H9 (cell line): ENCODE measurements at regions not wholly inside any gene's neighbourhood (a gene's known extent, or its start where the extent isn't known, plus 50 kb on each side); places are given as distances from the start of the nearest gene placed in this dataset.

ENCODE experiments used
- DNase-seq: peaks from one replicate; pipeline ENCODE4 v3.0.0-alpha.2; 2017
- H2AFZ ChIP-seq: one replicate; pipeline ENCODE4 v1.6.1; 2013; ENCODE audit warnings: mild to moderate bottlenecking, low read length, control low read depth, moderate library complexity
- H2AK5ac ChIP-seq: 2 replicates; pipeline ENCODE4 v1.6.1; 2013; ENCODE audit warnings: low read length, control low read depth, mixed read lengths; ENCODE audit not compliant: insufficient read length
- H2BK120ac ChIP-seq: one replicate; pipeline ENCODE4 v1.6.1; 2013; ENCODE audit warnings: low read depth, mild to moderate bottlenecking, low read length, control low read depth, inconsistent platforms; ENCODE audit not compliant: poor library complexity, severe bottlenecking
- H2BK12ac ChIP-seq: 2 replicates; pipeline ENCODE4 v1.6.1; 2013; ENCODE audit warnings: low read length, control low read depth, mixed read lengths, low read depth; ENCODE audit not compliant: insufficient read length
- H2BK15ac ChIP-seq: 2 replicates; pipeline ENCODE4 v1.6.1; 2013; ENCODE audit warnings: low read depth, low read length, control low read depth
- H2BK20ac ChIP-seq: one replicate; pipeline ENCODE4 v1.6.1; 2013; ENCODE audit warnings: low read depth, mild to moderate bottlenecking, low read length, control low read depth, inconsistent platforms; ENCODE audit not compliant: poor library complexity, severe bottlenecking
- H2BK5ac ChIP-seq: 2 replicates; pipeline ENCODE4 v1.6.1; 2013; ENCODE audit warnings: low read length, control low read depth, mixed read lengths; ENCODE audit not compliant: insufficient read length
- H3K14ac ChIP-seq: 2 replicates; pipeline ENCODE4 v1.6.1; 2013; ENCODE audit warnings: low read length, control low read depth; ENCODE audit not compliant: insufficient read depth
- H3K18ac ChIP-seq: 2 replicates; pipeline ENCODE4 v1.6.1; 2013; ENCODE audit warnings: low read depth, mild to moderate bottlenecking, mixed read lengths, low read length, control low read depth; ENCODE audit not compliant: insufficient read length
- H3K23ac ChIP-seq: 2 replicates; pipeline ENCODE4 v1.6.1; 2013; ENCODE audit warnings: low read length, control low read depth, mixed read lengths, low read depth; ENCODE audit not compliant: insufficient read length
- H3K23me2 ChIP-seq: 2 replicates; pipeline ENCODE4 v1.6.1; 2013; ENCODE audit warnings: low read depth, mild to moderate bottlenecking, mixed read lengths, low read length, control low read depth; ENCODE audit not compliant: insufficient read length, poor library complexity, severe bottlenecking
- H3K27ac ChIP-seq: 2 replicates; pipeline ENCODE4 v1.5.1; 2013; ENCODE audit warnings: low read length, control low read depth, mixed read lengths, low read depth; ENCODE audit not compliant: insufficient read length
- H3K27me3 ChIP-seq: 2 replicates; pipeline ENCODE4 v1.6.1; 2013; ENCODE audit warnings: low read length, control low read depth, inconsistent platforms; ENCODE audit not compliant: insufficient read depth
- H3K4ac ChIP-seq: 2 replicates; pipeline ENCODE4 v1.6.1; 2013; ENCODE audit warnings: low read depth, mild to moderate bottlenecking, control low read depth, inconsistent platforms, low read length, moderate library complexity
- H3K4me1 ChIP-seq: 2 replicates; pipeline ENCODE4 v1.6.1; 2013; ENCODE audit warnings: low read length, control low read depth, inconsistent platforms; ENCODE audit not compliant: insufficient read depth
- H3K4me2 ChIP-seq: 2 replicates; pipeline ENCODE4 v1.6.1; 2013; ENCODE audit warnings: low read length, control low read depth, mixed read lengths; ENCODE audit not compliant: insufficient read length, insufficient read depth
- H3K56ac ChIP-seq: 2 replicates; pipeline ENCODE4 v1.6.1; 2013; ENCODE audit warnings: low read depth, mild to moderate bottlenecking, mixed read lengths, low read length, control low read depth; ENCODE audit not compliant: insufficient read length
- H3K79me1 ChIP-seq: 2 replicates; pipeline ENCODE4 v1.6.1; 2013; ENCODE audit warnings: low read depth, mild to moderate bottlenecking, moderate library complexity, low read length, control low read depth, inconsistent platforms; ENCODE audit not compliant: insufficient read depth, poor library complexity, severe bottlenecking
- H3K79me2 ChIP-seq: 2 replicates; pipeline ENCODE4 v1.6.1; 2013; ENCODE audit warnings: low read length, control low read depth, inconsistent platforms; ENCODE audit not compliant: insufficient read depth
- H3K9ac ChIP-seq: 2 replicates; pipeline ENCODE4 v1.6.1; 2013; ENCODE audit warnings: low read length, control low read depth, mixed read lengths; ENCODE audit not compliant: insufficient read length; ENCODE audit errors: extremely low read depth
- H3K9me3 ChIP-seq: one replicate; pipeline ENCODE4 v1.6.1; 2013; ENCODE audit warnings: low read depth, low read length, inconsistent platforms; ENCODE audit not compliant: control insufficient read depth
- H3T11ph ChIP-seq: one replicate; pipeline ENCODE4 v1.6.1; 2013; ENCODE audit warnings: mild to moderate bottlenecking, low read length, control low read depth, inconsistent platforms
- H4K20me1 ChIP-seq: one replicate; pipeline ENCODE4 v1.6.1; 2013; ENCODE audit not compliant: control insufficient read depth, insufficient read length, insufficient read depth
- H4K5ac ChIP-seq: 2 replicates; pipeline ENCODE4 v1.6.1; 2013; ENCODE audit warnings: low read depth, mild to moderate bottlenecking, mixed read lengths, low read length, control low read depth; ENCODE audit not compliant: insufficient read length
- H4K8ac ChIP-seq: replicated peaks from 2 replicates; pipeline ENCODE4 v1.6.1; 2013; ENCODE audit warnings: low read length, control low read depth, mixed read lengths, low read depth; ENCODE audit not compliant: insufficient read length
- H4K91ac ChIP-seq: 2 replicates; pipeline ENCODE4 v1.6.1; 2013; ENCODE audit warnings: low read depth, mild to moderate bottlenecking, moderate library complexity, mixed read lengths, low read length, control low read depth; ENCODE audit not compliant: insufficient read length
- H3K27ac Mint-ChIP-seq, 3 experiments: 2 replicates in 2 of 3; 3 replicates in 1 of 3; pipeline ENCODE4 v1.8.0; 2020 to 2021; ENCODE audit warnings: mixed read lengths in 3 of 3, mild to moderate bottlenecking in 1 of 3, moderate library complexity in 1 of 3
- H3K27me3 Mint-ChIP-seq: 2 replicates; pipeline ENCODE4 v1.8.0; 2021; ENCODE audit warnings: low read depth, mild to moderate bottlenecking, moderate library complexity, mixed read lengths
- H3K36me3 Mint-ChIP-seq, 3 experiments: 2 replicates in 2 of 3; 3 replicates in 1 of 3; pipeline ENCODE4 v1.8.0; 2020 to 2021; ENCODE audit warnings: low read depth in 3 of 3, mixed read lengths in 3 of 3; ENCODE audit not compliant: insufficient read depth in 1 of 3
- H3K4me1 Mint-ChIP-seq, 2 experiments: 2 replicates each; pipeline ENCODE4 v1.8.0; 2020; ENCODE audit warnings: mixed read lengths in 2 of 2
- H3K4me3 Mint-ChIP-seq, 2 experiments: 2 replicates in 1 of 2; 3 replicates in 1 of 2; pipeline ENCODE4 v1.8.0; 2020 to 2021; ENCODE audit warnings: mild to moderate bottlenecking in 2 of 2, mixed read lengths in 2 of 2, moderate library complexity in 1 of 2
- H3K9me3 Mint-ChIP-seq, 2 experiments: 2 replicates in 1 of 2; 3 replicates in 1 of 2; pipeline ENCODE4 v1.8.0; 2020; ENCODE audit warnings: mild to moderate bottlenecking in 2 of 2, mixed read lengths in 2 of 2, moderate library complexity in 1 of 2
- WGBS: extraction: QIAGEN DNeasy Blood & Tissue Kit; methylation state at CpG from one replicate; pipeline ENCODE4 v1.1.7; 2013; ENCODE audit warnings: missing lambda C conversion rate, low lambda C conversion rate, mixed read lengths; ENCODE audit not compliant: insufficient read length; ENCODE audit errors: extremely low coverage; 5-methylcytosine and 5-hydroxymethylcytosine counted together
- TF ChIP-seq, protein P1 (sequence below): fragments of 200-600 bp; sonication (generic); conservative IDR thresholded peaks from 3 replicates; pipeline ENCODE4 v1.8.0; 2021; ENCODE audit warnings: antibody characterized with exemption, mild to moderate bottlenecking

DNA sequence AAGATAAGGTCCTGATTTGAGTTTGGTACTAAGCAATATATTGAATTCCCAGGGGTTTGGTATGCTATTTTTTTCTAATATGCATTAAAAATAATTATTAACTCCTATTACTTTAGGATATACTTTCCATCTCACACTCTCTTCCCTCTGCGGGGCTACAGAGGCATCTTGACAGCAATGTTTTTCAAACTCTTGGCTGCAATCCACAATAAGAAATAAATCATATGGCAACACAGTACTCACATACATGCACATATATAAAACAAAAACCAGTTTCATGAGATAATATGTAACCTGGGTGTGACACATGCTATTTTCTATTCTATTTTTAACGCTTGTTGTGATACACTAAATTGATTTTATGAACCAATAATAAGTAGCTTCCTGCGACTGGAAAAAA is 189.5 kb downstream of the UNC5CL start:
- H3K4me2 ChIP-seq: no peak overlapping the region
- TF ChIP-seq, protein P1, sequence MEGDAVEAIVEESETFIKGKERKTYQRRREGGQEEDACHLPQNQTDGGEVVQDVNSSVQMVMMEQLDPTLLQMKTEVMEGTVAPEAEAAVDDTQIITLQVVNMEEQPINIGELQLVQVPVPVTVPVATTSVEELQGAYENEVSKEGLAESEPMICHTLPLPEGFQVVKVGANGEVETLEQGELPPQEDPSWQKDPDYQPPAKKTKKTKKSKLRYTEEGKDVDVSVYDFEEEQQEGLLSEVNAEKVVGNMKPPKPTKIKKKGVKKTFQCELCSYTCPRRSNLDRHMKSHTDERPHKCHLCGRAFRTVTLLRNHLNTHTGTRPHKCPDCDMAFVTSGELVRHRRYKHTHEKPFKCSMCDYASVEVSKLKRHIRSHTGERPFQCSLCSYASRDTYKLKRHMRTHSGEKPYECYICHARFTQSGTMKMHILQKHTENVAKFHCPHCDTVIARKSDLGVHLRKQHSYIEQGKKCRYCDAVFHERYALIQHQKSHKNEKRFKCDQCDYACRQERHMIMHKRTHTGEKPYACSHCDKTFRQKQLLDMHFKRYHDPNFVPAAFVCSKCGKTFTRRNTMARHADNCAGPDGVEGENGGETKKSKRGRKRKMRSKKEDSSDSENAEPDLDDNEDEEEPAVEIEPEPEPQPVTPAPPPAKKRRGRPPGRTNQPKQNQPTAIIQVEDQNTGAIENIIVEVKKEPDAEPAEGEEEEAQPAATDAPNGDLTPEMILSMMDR: no peak

More for the DNA sequence above, 189.5 kb downstream of the UNC5CL start:
- H2BK12ac ChIP-seq: no peak overlapping the region
- H2AK5ac ChIP-seq: no peak overlapping the region
- H2AFZ ChIP-seq: no peak overlapping the region
- no peaks in the 10 kb centered on the region for H3K27me3 ChIP-seq
- no peak overlapping the region for H3K9ac ChIP-seq
- H3K36me3 Mint-ChIP-seq: no peaks in the 10 kb centered on the region
- H3K79me2 ChIP-seq: no peaks in the 10 kb centered on the region
- H4K20me1 ChIP-seq: no peaks in the 10 kb centered on the region
- H3K27ac ChIP-seq: no peak overlapping the region
- no peak overlapping the region for H3K4ac ChIP-seq
- no peak for DNase-seq
- H2BK5ac ChIP-seq: no peak overlapping the region
- H3K56ac ChIP-seq: no peak overlapping the region
- H4K8ac ChIP-seq: no peak overlapping the region
- H3K23me2 ChIP-seq: no peaks in the 10 kb centered on the region
- peaks cover 1% of the 10 kb centered on the region; the same call in 1 of the 2 replicates for H3K27me3 Mint-ChIP-seq
- no peak overlapping the region for H3K4me3 Mint-ChIP-seq
- H3K9me3 ChIP-seq: no peaks in the 10 kb centered on the region
- H3K18ac ChIP-seq: no peak overlapping the region
- H3T11ph ChIP-seq: no peak overlapping the region
- no peak overlapping the region for H3K27ac Mint-ChIP-seq
- no peak overlapping the region for H3K23ac ChIP-seq
- H2BK15ac ChIP-seq: no peak overlapping the region
- H2BK20ac ChIP-seq: no peak overlapping the region
- H4K91ac ChIP-seq: no peak overlapping the region
- no peaks in the 10 kb centered on the region for H3K9me3 Mint-ChIP-seq
- no peak overlapping the region for H4K5ac ChIP-seq
- no CpG with 5 or more reads among the region's 3 CpGs for WGBS
- H3K79me1 ChIP-seq: no peaks in the 10 kb centered on the region
- H3K4me1 Mint-ChIP-seq: peaks cover 3% of the 10 kb centered on the region in 2 experiments; a peak in 1 of 4 replicates
- no peak overlapping the region for H3K14ac ChIP-seq
- no peaks in the 10 kb centered on the region for H3K4me1 ChIP-seq
- no peak overlapping the region for H2BK120ac ChIP-seq
